GM10266 (cell line): ENCODE measurements at regions not wholly inside any gene's neighbourhood (a gene's known extent, or its start where the extent isn't known, plus 50 kb on each side); places are given as distances from the start of the nearest gene placed in this dataset.

Source experiments
- DNase-seq: peaks from one replicate; pipeline ENCODE4 v3.0.0; 2012; ENCODE audit errors: extremely low spot score
- TF ChIP-seq, protein P1 (sequence below): IDR thresholded peaks from 2 replicates; pipeline ENCODE4 v1.5.1; 2012; ENCODE audit warnings: mild to moderate bottlenecking, low read depth; ENCODE audit not compliant: control insufficient read depth, insufficient read depth; ENCODE audit errors: missing control alignments

GRCh38 chr6:14499309-14499708 is 381.7 kb downstream of the CD83 start:
- TF ChIP-seq, protein P1, sequence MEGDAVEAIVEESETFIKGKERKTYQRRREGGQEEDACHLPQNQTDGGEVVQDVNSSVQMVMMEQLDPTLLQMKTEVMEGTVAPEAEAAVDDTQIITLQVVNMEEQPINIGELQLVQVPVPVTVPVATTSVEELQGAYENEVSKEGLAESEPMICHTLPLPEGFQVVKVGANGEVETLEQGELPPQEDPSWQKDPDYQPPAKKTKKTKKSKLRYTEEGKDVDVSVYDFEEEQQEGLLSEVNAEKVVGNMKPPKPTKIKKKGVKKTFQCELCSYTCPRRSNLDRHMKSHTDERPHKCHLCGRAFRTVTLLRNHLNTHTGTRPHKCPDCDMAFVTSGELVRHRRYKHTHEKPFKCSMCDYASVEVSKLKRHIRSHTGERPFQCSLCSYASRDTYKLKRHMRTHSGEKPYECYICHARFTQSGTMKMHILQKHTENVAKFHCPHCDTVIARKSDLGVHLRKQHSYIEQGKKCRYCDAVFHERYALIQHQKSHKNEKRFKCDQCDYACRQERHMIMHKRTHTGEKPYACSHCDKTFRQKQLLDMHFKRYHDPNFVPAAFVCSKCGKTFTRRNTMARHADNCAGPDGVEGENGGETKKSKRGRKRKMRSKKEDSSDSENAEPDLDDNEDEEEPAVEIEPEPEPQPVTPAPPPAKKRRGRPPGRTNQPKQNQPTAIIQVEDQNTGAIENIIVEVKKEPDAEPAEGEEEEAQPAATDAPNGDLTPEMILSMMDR, result no peak
- no peak for DNase-seq

DNA sequence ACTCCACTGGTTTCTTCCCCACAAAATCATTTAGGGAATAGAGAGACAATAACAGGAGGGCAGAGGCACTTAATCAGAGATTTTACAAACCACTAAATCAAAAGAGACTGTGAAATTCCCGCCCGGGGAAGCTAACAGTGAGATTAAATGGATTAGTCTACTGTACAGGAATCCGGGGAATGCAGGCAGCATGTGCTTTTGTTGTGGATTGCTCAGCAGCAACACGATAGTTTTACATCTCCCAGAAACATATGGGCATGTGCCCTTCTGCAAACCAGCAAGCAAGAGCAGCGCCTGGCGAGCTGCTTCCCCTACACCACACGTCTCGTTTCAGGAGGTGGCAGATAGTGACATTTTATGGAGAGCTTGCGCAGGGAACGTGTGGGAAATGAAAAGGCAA is 382.3 kb downstream of the CD83 start:
- TF ChIP-seq, protein P1, result no peak
- DNase-seq, result no peak

GRCh38 chr6:14500809-14501208 is 383.2 kb downstream of the CD83 start:
- no peak for DNase-seq
- TF ChIP-seq, protein P1, result no peak

DNA sequence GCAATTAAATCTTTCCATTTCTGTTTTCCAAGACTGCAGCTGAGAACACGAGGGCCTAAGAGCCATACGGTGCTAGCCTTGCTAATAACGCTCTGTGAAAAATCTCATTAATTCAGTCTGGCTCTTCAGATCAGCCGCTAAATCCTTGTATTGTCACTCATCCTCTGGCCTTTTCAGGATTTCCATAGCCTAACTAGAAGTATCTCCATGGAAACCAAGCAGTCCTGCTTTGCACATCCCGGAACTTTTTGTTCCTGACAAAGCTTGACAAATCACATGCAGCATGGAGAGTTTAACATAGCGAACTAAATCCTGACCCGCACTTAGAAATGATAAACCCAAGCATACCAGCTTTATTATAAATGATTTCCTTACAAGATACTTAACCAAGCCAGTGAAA is 383.7 kb downstream of the CD83 start:
- TF ChIP-seq, protein P1, result no peak
- no peak for DNase-seq

- no peak for DNase-seq
- TF ChIP-seq, protein P1, result no peak
Measured at GRCh38 chr6:14501914-14502313, 384.3 kb downstream of the CD83 start.

DNA sequence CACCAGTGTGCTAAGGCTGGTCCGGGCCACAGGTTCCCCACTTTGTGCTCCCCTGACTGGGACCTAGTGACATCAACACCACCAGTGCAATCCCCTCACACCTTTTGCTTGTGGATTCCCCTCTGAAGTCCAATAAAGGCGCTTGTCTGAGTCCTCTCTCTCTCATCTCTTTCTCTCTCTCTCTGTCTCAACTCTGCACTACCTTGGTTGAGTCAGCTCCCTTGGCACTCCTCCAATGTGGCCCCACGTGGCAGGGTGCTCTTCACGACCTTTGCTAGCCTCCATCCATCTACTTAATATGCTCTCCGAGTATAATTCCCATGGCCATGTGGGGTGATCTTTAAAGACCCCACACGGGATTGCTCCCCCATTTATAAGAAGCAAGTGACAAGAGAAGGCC is 385.0 kb downstream of the CD83 start:
- DNase-seq, result no peak
- TF ChIP-seq, protein P1, result no peak

- TF ChIP-seq, protein P1, result no peak
- DNase-seq, result no peak
Measured at GRCh38 chr6:14505401-14505800, 387.8 kb downstream of the CD83 start.
